ENCODE measurements at regions not wholly inside any gene's neighbourhood (a gene's known extent, or its start where the extent isn't known, plus 50 kb on each side); places are given as distances from the start of the nearest gene placed in this dataset.
"Not testable (repeated sequence)": the region's sequence is repeated elsewhere in the genome, so short reads cannot be mapped to it uniquely, and the experiment has no call there.

GRCh38 chr5:106780355-106780754 lies 890.4 kb downstream of the EFNA5 start:
- DNase-seq (ENCODE audit: extremely low spot score, insufficient read length, low read depth) (no peak), FAIRE-seq (no peak)

GRCh38 chr5:106776515-106776914 lies 894.2 kb downstream of the EFNA5 start:
- not testable (repeated sequence) for DNase-seq (ENCODE audit: extremely low spot score, insufficient read length, low read depth); FAIRE-seq

GRCh38 chr5:106768392-106768791 lies 902.3 kb downstream of the EFNA5 start:
- FAIRE-seq (no peak), DNase-seq (ENCODE audit: extremely low spot score, insufficient read length, low read depth) (no peak)

GRCh38 chr5:106766916-106767315 lies 903.8 kb downstream of the EFNA5 start:
- DNase-seq (ENCODE audit: extremely low spot score, insufficient read length, low read depth) (no peak), FAIRE-seq (no peak)

GRCh38 chr5:106759581-106759980 lies 911.2 kb downstream of the EFNA5 start:
- FAIRE-seq: no peak
- no peak for DNase-seq (ENCODE audit: extremely low spot score, insufficient read length, low read depth)

GRCh38 chr5:106759152-106759551 lies 911.6 kb downstream of the EFNA5 start:
- no peak for DNase-seq (ENCODE audit: extremely low spot score, insufficient read length, low read depth)
- FAIRE-seq: no peak

GRCh38 chr5:106757672-106758071 lies 913.1 kb downstream of the EFNA5 start:
- DNase-seq (ENCODE audit: extremely low spot score, insufficient read length, low read depth) (no peak), FAIRE-seq (no peak)

- FAIRE-seq (no peak), DNase-seq (ENCODE audit: extremely low spot score, insufficient read length, low read depth) (no peak)
Observed at GRCh38 chr5:106755789-106756188, 914.9 kb downstream of the EFNA5 start.

- FAIRE-seq (no peak), DNase-seq (ENCODE audit: extremely low spot score, insufficient read length, low read depth) (no peak)
Observed at GRCh38 chr5:106755066-106755465, 915.7 kb downstream of the EFNA5 start.

- FAIRE-seq (no peak), DNase-seq (ENCODE audit: extremely low spot score, insufficient read length, low read depth) (no peak)
Observed at GRCh38 chr5:106749826-106750225, 920.9 kb downstream of the EFNA5 start.

- DNase-seq (ENCODE audit: extremely low spot score, insufficient read length, low read depth) (no peak), FAIRE-seq (no peak)
Observed at GRCh38 chr5:106739127-106739526, 931.6 kb downstream of the EFNA5 start.

GRCh38 chr5:106737111-106737510 lies 933.6 kb downstream of the EFNA5 start:
- FAIRE-seq (no peak), DNase-seq (ENCODE audit: extremely low spot score, insufficient read length, low read depth) (no peak)

GRCh38 chr5:106732624-106733023 lies 938.1 kb downstream of the EFNA5 start:
- DNase-seq (ENCODE audit: extremely low spot score, insufficient read length, low read depth): no peak
- FAIRE-seq: no peak

- DNase-seq (ENCODE audit: extremely low spot score, insufficient read length, low read depth) (no peak), FAIRE-seq (no peak)
Observed at GRCh38 chr5:106730912-106731311, 939.8 kb downstream of the EFNA5 start.

GRCh38 chr5:106730506-106730905 lies 940.2 kb downstream of the EFNA5 start:
- no peak for FAIRE-seq

GRCh38 chr5:106728208-106728607 lies 942.5 kb downstream of the EFNA5 start:
- FAIRE-seq (no peak), DNase-seq (ENCODE audit: extremely low spot score, insufficient read length, low read depth) (no peak)

More at GRCh38 chr5:106730506-106730905, 940.2 kb downstream of the EFNA5 start:
- DNase-seq (ENCODE audit: extremely low spot score, insufficient read length, low read depth): no peak

- DNase-seq (ENCODE audit: extremely low spot score, insufficient read length, low read depth): no peak
- FAIRE-seq: no peak
Observed at GRCh38 chr5:106727071-106727470, 943.7 kb downstream of the EFNA5 start.

GRCh38 chr5:106720367-106720766 lies 950.4 kb downstream of the EFNA5 start:
- DNase-seq (ENCODE audit: extremely low spot score, insufficient read length, low read depth) (no peak), FAIRE-seq (no peak)

- no peak for FAIRE-seq
- no peak for DNase-seq (ENCODE audit: extremely low spot score, insufficient read length, low read depth)
Observed at GRCh38 chr5:106699796-106700195, 970.9 kb downstream of the EFNA5 start.

- DNase-seq (ENCODE audit: extremely low spot score, insufficient read length, low read depth): no peak
- no peak for FAIRE-seq
Observed at GRCh38 chr5:106699198-106699597, 971.5 kb downstream of the EFNA5 start.

- FAIRE-seq (no peak), DNase-seq (ENCODE audit: extremely low spot score, insufficient read length, low read depth) (no peak)
Observed at GRCh38 chr5:106698169-106698568, 972.6 kb downstream of the EFNA5 start.

- DNase-seq (ENCODE audit: extremely low spot score, insufficient read length, low read depth): no peak
- no peak for FAIRE-seq
Observed at GRCh38 chr5:106691701-106692100, 979.0 kb downstream of the EFNA5 start.

- FAIRE-seq: no peak
- DNase-seq (ENCODE audit: extremely low spot score, insufficient read length, low read depth): no peak
Observed at GRCh38 chr5:106690585-106690984, 980.2 kb downstream of the EFNA5 start.
